Common myeloid progenitor, CD34-positive (primary cell): ENCODE measurements at regions not wholly inside any gene's neighbourhood (a gene's known extent, or its start where the extent isn't known, plus 50 kb on each side); places are given as distances from the start of the nearest gene placed in this dataset.

Source experiments
- CTCF ChIA-PET: fragments of 350-600 bp; sonication (Branson Sonifier 250); formaldehyde crosslinking; loops from one replicate; lab custom pipeline; 2021; ENCODE audit warnings: antibody characterized with exemption; lab: Charles Lee
- POLR2A ChIA-PET: fragments of 350-600 bp; sonication (Branson Sonifier 250); formaldehyde crosslinking; loops from one replicate; lab custom pipeline; 2021; ENCODE audit warnings: antibody characterized with exemption; lab: Charles Lee
- DNase-seq, 3 donors: peaks; one replicate each; pipeline versions ENCODE4 v3.0.0 to v3.0.0-alpha.2; 2013
- H3K27ac ChIP-seq, 2 experiments: 1 replicate in 1 of 2; 2 replicates in 1 of 2; pipeline ENCODE4 v1.7.0; 2013; ENCODE audit warnings: inconsistent platforms in 2 of 2, low read length in 2 of 2, mild to moderate bottlenecking in 2 of 2, low read depth in 1 of 2, moderate library complexity in 1 of 2; ENCODE audit not compliant: severe bottlenecking in 2 of 2, insufficient read depth in 1 of 2, poor library complexity in 1 of 2
- H3K27me3 ChIP-seq, 5 experiments: replicated peaks in 2 of 5; 1 replicate in 3 of 5; 2 replicates in 2 of 5; pipeline versions ENCODE4 v1.6.1 to v1.7.0; 2013; ENCODE audit warnings: low read length in 4 of 5, mild to moderate bottlenecking in 2 of 5, moderate library complexity in 2 of 5, inconsistent platforms in 1 of 5; ENCODE audit not compliant: insufficient read depth in 5 of 5, control insufficient read depth in 4 of 5
- H3K36me3 ChIP-seq, 4 experiments: 1 replicate in 2 of 4; 2 replicates in 2 of 4; pipeline versions ENCODE4 v1.6.1 to v1.7.0; 2013; ENCODE audit warnings: low read length in 3 of 4, control low read depth in 1 of 4, mild to moderate bottlenecking in 1 of 4; ENCODE audit not compliant: control insufficient read depth in 4 of 4, insufficient read depth in 4 of 4
- H3K4me1 ChIP-seq, 4 experiments: 1 replicate in 3 of 4; 2 replicates in 1 of 4; pipeline versions ENCODE4 v1.6.1 to v1.7.1; 2013; ENCODE audit warnings: low read length in 3 of 4, mild to moderate bottlenecking in 3 of 4, control low read depth in 1 of 4, inconsistent platforms in 1 of 4, moderate library complexity in 1 of 4; ENCODE audit not compliant: control insufficient read depth in 4 of 4, insufficient read depth in 4 of 4; ENCODE audit errors: control extremely low read depth in 1 of 4
- H3K4me3 ChIP-seq, 7 experiments: 1 replicate in 4 of 7; 2 replicates in 3 of 7; pipeline versions ENCODE4 v1.5.1 to v1.7.0; 2013; ENCODE audit warnings: mild to moderate bottlenecking in 7 of 7, low read length in 6 of 7, moderate library complexity in 6 of 7, inconsistent platforms in 2 of 7, low read depth in 2 of 7, control low read depth in 1 of 7; ENCODE audit not compliant: insufficient read depth in 4 of 7, control insufficient read depth in 1 of 7; ENCODE audit errors: extremely low read depth in 1 of 7
- H3K9me3 ChIP-seq, 5 experiments: 1 replicate in 4 of 5; 2 replicates in 1 of 5; pipeline versions ENCODE4 v1.6.1 to v1.7.1; 2013; ENCODE audit warnings: low read length in 4 of 5, mild to moderate bottlenecking in 2 of 5, inconsistent platforms in 1 of 5, low read depth in 1 of 5, moderate library complexity in 1 of 5; ENCODE audit not compliant: control insufficient read depth in 4 of 5, insufficient read depth in 2 of 5; ENCODE audit errors: control extremely low read depth in 1 of 5
- WGBS: methylation state at CpG from one replicate; pipeline ENCODE4 v1.1.5; 2013; ENCODE audit not compliant: insufficient coverage; 5-methylcytosine and 5-hydroxymethylcytosine counted together

DNA sequence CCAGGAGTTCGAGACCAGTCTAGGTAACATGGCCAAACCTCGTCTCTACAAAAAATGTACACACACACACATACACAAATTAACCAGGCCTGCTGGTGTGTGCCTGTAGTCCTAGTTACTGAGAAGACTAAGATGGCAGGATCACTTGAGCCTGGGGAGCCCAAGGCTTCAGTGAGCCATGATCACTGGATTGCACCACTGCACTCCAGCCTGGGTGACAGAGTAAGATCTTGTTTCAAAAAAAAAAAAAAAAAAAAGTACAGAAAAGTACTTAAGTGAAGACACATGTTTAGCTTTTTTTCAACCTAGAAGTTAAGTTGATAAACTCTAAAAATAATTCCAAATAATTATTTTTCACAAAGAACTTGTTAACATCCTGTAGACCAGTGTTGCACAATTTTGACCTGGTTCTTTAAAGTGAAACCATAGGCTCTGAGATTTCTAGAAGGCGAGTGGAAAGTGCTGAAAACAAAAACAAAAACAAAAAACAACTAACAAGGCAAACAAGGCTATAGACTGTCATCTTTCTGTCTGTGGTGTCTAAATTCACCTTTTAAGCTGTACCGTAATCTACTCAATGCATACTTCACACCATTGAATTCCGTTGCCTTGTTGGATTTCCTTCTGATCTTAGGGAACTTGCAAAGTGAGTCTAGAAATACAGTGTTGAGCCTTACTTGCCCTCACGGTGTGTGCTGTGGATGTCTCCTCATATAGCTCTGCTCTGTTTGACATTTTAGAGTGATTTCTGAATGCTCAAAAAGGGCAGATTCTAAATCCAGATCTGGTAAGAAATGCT, 63.5 kb downstream of the CHST2 start:
- peak in 1 of 3 donors; percentile 50 for DNase-seq
- no peak overlapping the region for H3K27ac ChIP-seq
- H3K4me3 ChIP-seq = no peak overlapping the region
- H3K36me3 ChIP-seq = no peaks in the 10 kb centered on the region
- H3K4me1 ChIP-seq = peaks cover 3 to 10% (median 4%) of the 10 kb centered on the region in 4 experiments
- no peaks in the 10 kb centered on the region for H3K9me3 ChIP-seq
- 96% methylated on average over 5 of the region's 6 CpGs for WGBS
- ChIA-PET POLR2A (no interaction called here), CTCF (no interaction called here)
- H3K27me3 ChIP-seq = no peaks in the 10 kb centered on the region

DNA sequence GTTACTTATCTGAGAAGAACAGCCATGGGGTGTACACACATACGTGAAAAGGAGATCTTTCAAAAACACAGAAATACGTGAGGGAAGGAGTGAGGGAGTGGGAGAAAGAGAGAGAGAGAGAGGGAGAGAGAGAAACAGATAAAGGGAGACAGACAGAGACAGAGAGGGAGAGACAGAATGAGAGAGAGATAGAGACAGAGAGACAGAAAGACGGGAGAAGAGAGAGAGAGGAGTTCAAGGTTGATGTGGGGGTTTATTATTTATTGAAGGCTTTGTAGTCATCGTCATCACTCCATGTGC, 64.0 kb downstream of the CHST2 start:
- H3K9me3 ChIP-seq = no peaks in the 10 kb centered on the region
- POLR2A ChIA-PET = no interaction called here
- no peak overlapping the region for H3K27ac ChIP-seq
- no peak for DNase-seq
- 70% methylated on average over 2 of the region's 4 CpGs for WGBS
- H3K27me3 ChIP-seq = no peaks in the 10 kb centered on the region
- CTCF ChIA-PET = no interaction called here
- H3K4me1 ChIP-seq = peaks cover 3 to 10% (median 4%) of the 10 kb centered on the region in 4 experiments
- no peaks in the 10 kb centered on the region for H3K36me3 ChIP-seq
- H3K4me3 ChIP-seq = no peak overlapping the region

DNA sequence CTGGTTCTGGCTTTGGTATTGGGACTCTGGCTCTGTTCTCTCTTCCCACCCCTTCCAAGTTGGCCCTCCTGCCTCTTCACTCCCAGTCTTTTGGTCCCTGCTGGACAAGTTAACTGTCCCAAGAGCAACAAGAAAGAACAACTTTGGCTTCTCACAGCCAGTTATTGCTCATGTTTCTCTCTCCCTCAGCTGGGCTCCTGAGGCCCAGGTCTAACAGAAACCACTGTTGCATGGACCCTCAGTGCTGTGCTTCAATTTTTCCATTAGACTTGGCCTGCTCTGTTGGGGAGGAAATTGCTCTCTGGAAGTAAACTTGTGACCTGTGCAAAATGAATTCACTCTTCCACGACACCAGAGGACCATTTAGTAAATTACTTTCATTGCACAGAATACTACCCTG, 64.5 kb downstream of the CHST2 start:
- no peak for DNase-seq
- H3K27ac ChIP-seq = no peak overlapping the region
- H3K27me3 ChIP-seq = no peaks in the 10 kb centered on the region
- H3K4me3 ChIP-seq = no peak overlapping the region
- H3K36me3 ChIP-seq = no peaks in the 10 kb centered on the region
- H3K4me1 ChIP-seq = peaks cover 3 to 10% (median 4%) of the 10 kb centered on the region in 4 experiments
- WGBS = 100% methylated on average over 1 of the region's 1 CpG
- ChIA-PET POLR2A (no interaction called here), CTCF (no interaction called here)
- no peaks in the 10 kb centered on the region for H3K9me3 ChIP-seq

DNA sequence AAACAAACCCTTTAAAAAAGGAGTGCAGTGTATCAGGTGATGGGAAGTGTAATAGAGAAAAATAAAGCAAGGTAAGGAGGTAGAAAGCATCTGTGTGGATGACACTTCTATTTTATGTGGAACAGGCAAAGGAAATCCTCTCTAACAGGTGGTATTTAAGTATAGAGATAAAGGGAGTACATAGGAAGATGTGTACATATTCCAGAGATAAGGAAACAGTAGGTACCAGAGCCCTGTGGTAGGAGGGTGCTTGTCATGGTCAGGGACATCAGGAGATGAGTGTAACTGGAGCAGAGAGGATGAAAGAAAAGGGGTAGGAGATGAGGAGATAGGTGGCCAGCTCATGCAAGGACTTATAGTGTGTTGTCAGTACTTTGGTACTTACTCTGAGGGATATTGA, 65.8 kb downstream of the CHST2 start:
- no peak overlapping the region for H3K27ac ChIP-seq
- no peaks in the 10 kb centered on the region for H3K36me3 ChIP-seq
- no peak for DNase-seq
- H3K4me3 ChIP-seq = no peak overlapping the region
- ChIA-PET POLR2A (no interaction called here), CTCF (no interaction called here)
- no peaks in the 10 kb centered on the region for H3K9me3 ChIP-seq
- no peaks in the 10 kb centered on the region for H3K27me3 ChIP-seq
- H3K4me1 ChIP-seq = peaks cover 3 to 10% (median 4%) of the 10 kb centered on the region in 4 experiments

DNA sequence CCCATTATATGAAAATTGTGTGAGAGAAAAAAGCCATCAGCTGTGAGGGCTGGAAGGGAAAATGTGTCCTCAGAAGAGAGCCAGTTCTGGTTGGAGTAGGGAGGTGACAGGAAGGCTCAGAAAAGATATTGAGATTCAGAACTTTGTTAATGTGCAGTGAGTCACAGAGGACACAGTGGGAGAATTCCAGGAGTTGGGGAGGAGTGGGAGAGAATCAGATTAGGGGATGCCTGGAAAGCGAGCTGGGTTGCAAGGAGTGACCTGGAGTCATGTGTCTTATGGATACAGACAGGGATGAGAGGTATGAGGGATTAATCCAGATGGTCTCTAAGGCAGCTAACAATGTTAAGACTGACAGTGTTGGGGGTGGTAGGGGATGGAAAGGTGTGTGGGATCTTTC, 67.5 kb downstream of the CHST2 start:
- no peaks in the 10 kb centered on the region for H3K36me3 ChIP-seq
- DNase-seq = no peak
- H3K27ac ChIP-seq = no peak overlapping the region
- H3K4me3 ChIP-seq = no peak overlapping the region
- peaks cover under 1 to 6% (median 4%) of the 10 kb centered on the region in 4 experiments for H3K4me1 ChIP-seq
- H3K27me3 ChIP-seq = no peaks in the 10 kb centered on the region
- POLR2A ChIA-PET = no interaction called here
- 100% methylated on average over 1 of the region's 1 CpG for WGBS
- CTCF ChIA-PET = interaction anchor here (1.0 to 1.1 kb wide), 2 partner anchors 11 to 16 kb away, joined by 3 read pairs; no protein-coding TSS in a partner anchor
- no peaks in the 10 kb centered on the region for H3K9me3 ChIP-seq

DNA sequence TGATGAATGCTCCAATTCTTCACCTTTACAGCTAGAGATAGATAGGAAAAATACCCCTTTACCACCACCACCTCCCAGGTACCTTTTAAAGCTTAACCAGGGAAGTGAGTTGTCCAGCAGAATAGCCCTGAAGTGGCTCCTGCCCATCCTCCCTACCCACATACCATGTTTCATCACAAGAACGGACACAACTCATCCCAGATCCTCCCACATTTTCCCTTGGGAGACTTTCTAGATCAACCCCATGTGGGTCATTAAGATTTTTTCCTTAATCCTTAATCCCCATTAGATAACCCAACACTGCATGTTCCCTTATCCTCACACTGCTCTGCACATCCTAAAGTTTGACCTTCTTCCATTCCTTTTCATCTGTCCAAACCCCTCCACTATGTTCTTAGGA, 69.3 kb downstream of the CHST2 start:
- no peak for DNase-seq
- no peak overlapping the region for H3K27ac ChIP-seq
- no peaks in the 10 kb centered on the region for H3K9me3 ChIP-seq
- H3K4me1 ChIP-seq = no peaks in the 10 kb centered on the region
- H3K27me3 ChIP-seq = no peaks in the 10 kb centered on the region
- CTCF ChIA-PET = no interaction called here
- WGBS = no CpG with 5 or more reads among the region's 1 CpG
- POLR2A ChIA-PET = no interaction called here
- no peak overlapping the region for H3K4me3 ChIP-seq
- no peaks in the 10 kb centered on the region for H3K36me3 ChIP-seq

DNA sequence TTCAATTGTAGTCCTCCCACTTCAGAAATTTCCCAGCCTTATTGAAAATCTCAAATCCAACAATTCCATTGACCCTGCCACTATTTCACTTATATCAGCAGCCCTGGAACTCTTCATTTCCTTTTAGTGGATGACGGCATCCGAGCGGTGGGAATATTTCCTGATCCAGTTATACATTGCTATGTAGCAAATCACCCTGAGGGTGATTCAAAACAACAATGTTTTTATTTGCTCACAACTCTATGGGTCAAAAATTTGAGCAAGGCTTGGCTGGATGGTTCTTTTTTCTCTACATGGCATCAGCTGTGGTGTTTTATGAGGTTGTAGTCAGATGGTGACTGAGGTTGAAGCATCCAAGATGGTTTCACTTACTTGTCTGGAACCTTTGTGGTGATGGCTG, 70.5 kb downstream of the CHST2 start:
- no peaks in the 10 kb centered on the region for H3K36me3 ChIP-seq
- CTCF ChIA-PET = no interaction called here
- H3K4me1 ChIP-seq = no peaks in the 10 kb centered on the region
- H3K27me3 ChIP-seq = no peaks in the 10 kb centered on the region
- H3K27ac ChIP-seq = no peak overlapping the region
- no peak for DNase-seq
- 100% methylated on average over 3 of the region's 3 CpGs for WGBS
- POLR2A ChIA-PET = no interaction called here
- no peak overlapping the region for H3K4me3 ChIP-seq
- no peaks in the 10 kb centered on the region for H3K9me3 ChIP-seq
